Lung (tissue), 11 donors: ENCODE measurements at regions not wholly inside any gene's neighbourhood (a gene's known extent, or its start where the extent isn't known, plus 50 kb on each side); places are given as distances from the start of the nearest gene placed in this dataset.
A peak's percentile ranks its signal among the peaks of the same experiment; 100 is the strongest.

ENCODE experiments used
- ATAC-seq: fragments of 200-7000 bp; cut with Tn5 transposase; one replicate; pipeline ENCODE4 v1.9.1; 2020; ENCODE audit warnings: moderate number of reproducible peaks; ENCODE audit not compliant: insufficient read depth, low FRiP score
- DNase-seq, 3 donors: peaks; one replicate each; pipeline ENCODE4 v3.0.0-alpha.2; 2013 to 2017
- H3K27ac ChIP-seq, 2 donors: one replicate each; pipeline ENCODE4 v1.5.1; 2013; ENCODE audit warnings: mild to moderate bottlenecking in 2 of 2, moderate library complexity in 2 of 2, control low read depth in 1 of 2, inconsistent platforms in 1 of 2, low read depth in 1 of 2, low read length in 1 of 2
- H3K27me3 ChIP-seq, 3 donors: one replicate each; pipeline ENCODE4 v1.5.1; 2013; ENCODE audit warnings: low read length in 2 of 3; ENCODE audit not compliant: control insufficient read depth in 3 of 3, insufficient read depth in 3 of 3
- H3K36me3 ChIP-seq, 4 donors: one replicate each; pipeline ENCODE4 v1.5.1; 2013; ENCODE audit warnings: low read length in 4 of 4, mild to moderate bottlenecking in 1 of 4, moderate library complexity in 1 of 4; ENCODE audit not compliant: control insufficient read depth in 4 of 4, insufficient read depth in 4 of 4
- H3K4me1 ChIP-seq, 5 donors: one replicate each; pipeline ENCODE4 v1.5.1; 2013; ENCODE audit warnings: low read length in 5 of 5, mild to moderate bottlenecking in 2 of 5, moderate library complexity in 1 of 5; ENCODE audit not compliant: control insufficient read depth in 5 of 5, insufficient read depth in 5 of 5
- H3K4me3 ChIP-seq: one replicate; pipeline ENCODE4 v1.5.1; 2013; ENCODE audit warnings: mild to moderate bottlenecking, control low read depth, moderate library complexity
- H3K9ac ChIP-seq, 2 donors: one replicate each; pipeline ENCODE4 v1.5.1; 2013; ENCODE audit warnings: low read length in 2 of 2, control low read depth in 1 of 2; ENCODE audit not compliant: insufficient read depth in 1 of 2
- H3K9me3 ChIP-seq, 4 donors: one replicate each; pipeline ENCODE4 v1.5.1; 2013; ENCODE audit warnings: low read length in 3 of 4, mild to moderate bottlenecking in 1 of 4, moderate library complexity in 1 of 4; ENCODE audit not compliant: control insufficient read depth in 4 of 4, insufficient read depth in 3 of 4
- CTCF ChIP-seq: IDR thresholded peaks from 2 replicates; pipeline ENCODE4 v1.5.1; 2012; ENCODE audit warnings: mild to moderate bottlenecking; ENCODE audit errors: control extremely low read depth, extremely low read depth
- WGBS, 2 donors: extraction: QIAGEN DNeasy Blood & Tissue Kit; methylation state at CpG; one replicate each; pipeline ENCODE4 v1.1.7; 2013; 5-methylcytosine and 5-hydroxymethylcytosine counted together
- donor health status: control.
- donor health status: control.
- donor health status: Bipolar disorder and iron deficiency.
- donor health status: healthy.
- donor health status: DM: yes; HTN: yes; CAD: no.

- Histone ChIP-seq H3K4me3 (no peak overlapping the region), H3K27me3 (no peaks in the 10 kb centered on the region), H3K4me1 (peaks cover 0 to 6% (median 0%) of the 10 kb centered on the region in 5 donors), H3K9ac (no peak overlapping the region), H3K27ac (no peak overlapping the region), H3K9me3 (no peaks in the 10 kb centered on the region), H3K36me3 (no peaks in the 10 kb centered on the region)
- DNase-seq (peak in 1 of 3 donors; percentile 31), ATAC-seq (no peak)
- TF ChIP-seq CTCF: no peak
- WGBS, 2 donors: 9 to 11% methylated on average over 3 of the region's 3 CpGs
Observed at GRCh38 chr15:95254263-95254662, 1022.9 kb downstream of the MCTP2 start.

- WGBS, 2 donors: 5 to 7% methylated on average over 6 of the region's 6 CpGs
- H3K9me3 ChIP-seq: no peaks in the 10 kb centered on the region
- DNase-seq (peak; percentile 80 to 94 (median 90)), ATAC-seq (no peak)
- H3K4me1 ChIP-seq: peaks cover 0 to 36% (median 8%) of the 10 kb centered on the region in 5 donors
- H3K27ac ChIP-seq: peak overlapping the region in 1 of 2 donors; percentile 73
- H3K4me3 ChIP-seq: peak overlapping the region; percentile 6
- no peaks in the 10 kb centered on the region for H3K36me3 ChIP-seq
- H3K9ac ChIP-seq: no peak overlapping the region
- peak; percentile 62 for TF ChIP-seq CTCF
- no peaks in the 10 kb centered on the region for H3K27me3 ChIP-seq
Observed at GRCh38 chr15:95259513-95259912, 1028.2 kb downstream of the MCTP2 start.

GRCh38 chr15:95259965-95260364 lies 1028.6 kb downstream of the MCTP2 start:
- Histone ChIP-seq H3K36me3 (no peaks in the 10 kb centered on the region), H3K27me3 (no peaks in the 10 kb centered on the region), H3K4me3 (no peak overlapping the region), H3K27ac (peak overlapping the region; percentile 66 to 73), H3K9me3 (no peaks in the 10 kb centered on the region), H3K9ac (no peak overlapping the region), H3K4me1 (peaks cover 0 to 36% (median 8%) of the 10 kb centered on the region in 5 donors)
- no peak for TF ChIP-seq CTCF
- no peak for ATAC-seq
- 37 to 53% methylated on average over 3 of the region's 3 CpGs for WGBS, 2 donors
- peak; percentile 19 to 60 (median 54) for DNase-seq

GRCh38 chr15:95260856-95261255 lies 1029.5 kb downstream of the MCTP2 start:
- H3K27ac ChIP-seq: no peak overlapping the region

More at GRCh38 chr15:95260856-95261255, 1029.5 kb downstream of the MCTP2 start:
- no peaks in the 10 kb centered on the region for H3K36me3 ChIP-seq
- TF ChIP-seq CTCF: no peak
- H3K4me1 ChIP-seq: peaks cover 0 to 36% (median 8%) of the 10 kb centered on the region in 5 donors
- H3K9ac ChIP-seq: no peak overlapping the region
- H3K27me3 ChIP-seq: no peaks in the 10 kb centered on the region
- no peak for DNase-seq
- no peak overlapping the region for H3K4me3 ChIP-seq
- no peaks in the 10 kb centered on the region for H3K9me3 ChIP-seq
- ATAC-seq: no peak
- WGBS, 2 donors: 81 to 90% methylated on average over 5 of the region's 5 CpGs
